Cardiac muscle cell (in vitro differentiated cells and primary cell): ENCODE measurements at regions not wholly inside any gene's neighbourhood (a gene's known extent, or its start where the extent isn't known, plus 50 kb on each side); places are given as distances from the start of the nearest gene placed in this dataset.

ENCODE experiments used
- DNase-seq, 2 donors: peaks; one replicate each; pipeline versions ENCODE4 v3.0.0 to v3.0.0-alpha.2; 2010 to 2017; ENCODE audit warnings: low read depth in 1 of 2, low spot score in 1 of 2
- H3K27ac ChIP-seq: fragments of 200-600 bp; sonication (generic); 2 replicates; pipeline ENCODE4 v1.5.1; 2016
- H3K27me3 ChIP-seq: fragments of 200-600 bp; sonication (generic); 2 replicates; pipeline ENCODE4 v1.6.0; 2016; ENCODE audit warnings: control low read depth
- H3K36me3 ChIP-seq: fragments of 200-600 bp; sonication (generic); 2 replicates; pipeline ENCODE4 v1.5.1; 2016; ENCODE audit warnings: control low read depth
- H3K4me1 ChIP-seq: fragments of 200-600 bp; sonication (generic); 2 replicates; pipeline ENCODE4 v1.8.1; 2017; ENCODE audit warnings: low read depth, mild to moderate bottlenecking, mixed run types
- H3K4me3 ChIP-seq: fragments of 200-600 bp; sonication (generic); 2 replicates; pipeline ENCODE4 v1.5.1; 2016; ENCODE audit warnings: mild to moderate bottlenecking
- H3K9me3 ChIP-seq: fragments of 200-600 bp; sonication (generic); 2 replicates; pipeline ENCODE4 v1.5.1; 2017; ENCODE audit warnings: low read depth, mild to moderate bottlenecking, control low read depth
- TF ChIP-seq, protein P1 (sequence below): IDR thresholded peaks from 2 replicates; pipeline ENCODE4 v1.5.1; 2012; ENCODE audit warnings: low read depth, mild to moderate bottlenecking, low read length

- Histone ChIP-seq H3K27ac (no peak overlapping the region), H3K4me3 (no peak overlapping the region), H3K36me3 (no peaks in the 10 kb centered on the region), H3K27me3 (no peaks in the 10 kb centered on the region), H3K9me3 (no peaks in the 10 kb centered on the region), H3K4me1 (no peaks in the 10 kb centered on the region)
- DNase-seq, result no peak
- TF ChIP-seq, protein P1, sequence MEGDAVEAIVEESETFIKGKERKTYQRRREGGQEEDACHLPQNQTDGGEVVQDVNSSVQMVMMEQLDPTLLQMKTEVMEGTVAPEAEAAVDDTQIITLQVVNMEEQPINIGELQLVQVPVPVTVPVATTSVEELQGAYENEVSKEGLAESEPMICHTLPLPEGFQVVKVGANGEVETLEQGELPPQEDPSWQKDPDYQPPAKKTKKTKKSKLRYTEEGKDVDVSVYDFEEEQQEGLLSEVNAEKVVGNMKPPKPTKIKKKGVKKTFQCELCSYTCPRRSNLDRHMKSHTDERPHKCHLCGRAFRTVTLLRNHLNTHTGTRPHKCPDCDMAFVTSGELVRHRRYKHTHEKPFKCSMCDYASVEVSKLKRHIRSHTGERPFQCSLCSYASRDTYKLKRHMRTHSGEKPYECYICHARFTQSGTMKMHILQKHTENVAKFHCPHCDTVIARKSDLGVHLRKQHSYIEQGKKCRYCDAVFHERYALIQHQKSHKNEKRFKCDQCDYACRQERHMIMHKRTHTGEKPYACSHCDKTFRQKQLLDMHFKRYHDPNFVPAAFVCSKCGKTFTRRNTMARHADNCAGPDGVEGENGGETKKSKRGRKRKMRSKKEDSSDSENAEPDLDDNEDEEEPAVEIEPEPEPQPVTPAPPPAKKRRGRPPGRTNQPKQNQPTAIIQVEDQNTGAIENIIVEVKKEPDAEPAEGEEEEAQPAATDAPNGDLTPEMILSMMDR, result no peak
Observed at GRCh38 chr7:69012149-69012548, 586.1 kb upstream of the AUTS2 start.

- H3K27ac ChIP-seq, result no peak overlapping the region
- no peaks in the 10 kb centered on the region for H3K9me3 ChIP-seq
- no peak overlapping the region for H3K4me3 ChIP-seq
- DNase-seq, result no peak
- no peaks in the 10 kb centered on the region for H3K36me3 ChIP-seq
- H3K27me3 ChIP-seq, result no peaks in the 10 kb centered on the region
- TF ChIP-seq, protein P1, result no peak
- H3K4me1 ChIP-seq, result no peaks in the 10 kb centered on the region
Observed at GRCh38 chr7:69017208-69017607, 581.1 kb upstream of the AUTS2 start.

GRCh38 chr7:69018200-69018599, 580.1 kb upstream of the AUTS2 start:
- TF ChIP-seq, protein P1, result peak; percentile 34
- no peaks in the 10 kb centered on the region for H3K9me3 ChIP-seq
- H3K27me3 ChIP-seq, result no peaks in the 10 kb centered on the region
- DNase-seq, result peak; percentile 14 to 18
- H3K4me1 ChIP-seq, result no peaks in the 10 kb centered on the region
- H3K36me3 ChIP-seq, result no peaks in the 10 kb centered on the region
- H3K27ac ChIP-seq, result no peak overlapping the region
- no peak overlapping the region for H3K4me3 ChIP-seq

DNA sequence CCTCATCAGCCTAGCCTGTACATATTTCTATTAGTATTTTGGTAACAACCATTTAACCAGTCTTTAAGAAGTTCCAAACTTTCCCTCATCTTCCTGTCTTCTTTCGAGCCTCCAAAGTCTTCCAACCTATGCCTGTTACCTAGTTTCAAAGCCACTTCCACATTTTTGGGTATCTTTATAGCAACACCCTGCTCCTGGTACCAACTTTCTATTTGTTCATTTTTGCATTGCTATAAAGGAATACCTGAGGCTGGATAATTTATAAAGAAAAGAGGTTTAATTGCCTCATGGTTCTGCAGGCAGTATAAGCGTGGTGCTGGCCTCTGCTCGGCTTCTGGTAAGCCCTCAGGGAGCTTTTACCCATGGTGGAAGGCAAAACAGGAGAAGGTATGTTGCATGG, 578.8 kb upstream of the AUTS2 start:
- no peaks in the 10 kb centered on the region for H3K9me3 ChIP-seq
- TF ChIP-seq, protein P1, result no peak
- no peak for DNase-seq
- H3K36me3 ChIP-seq, result no peaks in the 10 kb centered on the region
- H3K27me3 ChIP-seq, result no peaks in the 10 kb centered on the region
- no peak overlapping the region for H3K27ac ChIP-seq
- H3K4me1 ChIP-seq, result no peaks in the 10 kb centered on the region
- H3K4me3 ChIP-seq, result no peak overlapping the region

GRCh38 chr7:69020536-69020935, 577.7 kb upstream of the AUTS2 start:
- Histone ChIP-seq H3K4me3 (no peak overlapping the region), H3K4me1 (no peaks in the 10 kb centered on the region), H3K36me3 (no peaks in the 10 kb centered on the region), H3K27ac (no peak overlapping the region), H3K9me3 (no peaks in the 10 kb centered on the region), H3K27me3 (no peaks in the 10 kb centered on the region)
- DNase-seq, result peak in 1 of 2 donors; percentile 32
- TF ChIP-seq, protein P1, result no peak

DNA sequence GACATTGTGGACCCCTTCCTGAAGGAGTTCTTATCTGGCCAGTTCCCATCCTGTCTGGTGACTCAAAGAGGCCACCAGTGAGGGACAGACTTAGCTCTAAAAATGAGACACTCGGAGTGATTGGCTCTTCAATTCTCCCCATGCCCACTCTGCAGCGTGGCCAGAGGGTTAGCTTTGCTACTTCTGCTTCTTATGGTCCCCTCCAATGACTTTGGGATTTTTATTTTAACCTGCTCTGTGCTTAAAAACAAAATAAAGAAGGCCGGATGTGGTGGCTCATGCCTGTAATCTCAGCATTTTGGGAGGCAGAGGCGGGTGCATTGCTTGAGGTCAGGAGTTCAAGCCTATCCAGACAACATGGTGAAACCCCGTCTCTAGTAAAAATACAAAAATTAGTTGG, 573.0 kb upstream of the AUTS2 start:
- DNase-seq, result no peak
- H3K4me3 ChIP-seq, result no peak overlapping the region
- no peaks in the 10 kb centered on the region for H3K4me1 ChIP-seq
- H3K36me3 ChIP-seq, result no peaks in the 10 kb centered on the region
- no peak overlapping the region for H3K27ac ChIP-seq
- no peaks in the 10 kb centered on the region for H3K9me3 ChIP-seq
- H3K27me3 ChIP-seq, result no peaks in the 10 kb centered on the region
- TF ChIP-seq, protein P1, result no peak
